H7 (cell line): ENCODE measurements at regions not wholly inside any gene's neighbourhood (a gene's known extent, or its start where the extent isn't known, plus 50 kb on each side); places are given as distances from the start of the nearest gene placed in this dataset.
"Not testable (repeated sequence)": the region's sequence is repeated elsewhere in the genome, so short reads cannot be mapped to it uniquely, and the experiment has no call there.

Experiments
- DNase-seq: peaks from one replicate; pipeline ENCODE4 v3.0.0; 2012
- H3K27me3 ChIP-seq: 2 replicates; pipeline ENCODE4 v1.6.0; 2011; ENCODE audit warnings: mild to moderate bottlenecking, low read length; ENCODE audit not compliant: control insufficient read depth, insufficient read depth
- H3K36me3 ChIP-seq: replicated peaks from 2 replicates; pipeline ENCODE4 v1.5.1; 2011; ENCODE audit warnings: low read length; ENCODE audit not compliant: control insufficient read depth, insufficient read depth
- H3K4me3 ChIP-seq: 2 replicates; pipeline ENCODE4 v1.5.1; 2011; ENCODE audit warnings: low read depth, mild to moderate bottlenecking, control low read depth, low read length, moderate library complexity; ENCODE audit not compliant: insufficient read depth

DNA sequence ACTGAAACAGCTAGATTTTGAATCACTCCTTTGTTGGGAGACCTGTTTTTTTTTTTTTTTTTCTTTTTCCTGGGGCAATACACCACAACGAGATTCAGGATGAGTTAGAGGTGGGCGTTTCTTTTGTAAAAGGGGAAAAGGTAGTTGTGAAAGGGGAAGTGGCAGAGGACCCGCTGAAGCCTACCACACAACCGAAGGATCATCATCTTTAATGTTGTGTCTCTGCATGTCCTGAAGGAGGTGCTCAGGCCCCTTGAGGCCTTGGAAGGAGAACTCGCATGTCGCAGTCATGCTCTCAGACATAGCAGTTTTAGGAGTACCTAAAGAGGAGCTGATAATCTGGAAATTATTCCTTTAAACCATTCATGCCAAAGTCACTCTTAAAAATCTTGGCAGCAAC is 137.9 kb upstream of the LRIG1 start:
- DNase-seq, result peak; percentile 57
- Histone ChIP-seq H3K36me3 (no peaks in the 10 kb centered on the region), H3K27me3 (no peaks in the 10 kb centered on the region), H3K4me3 (no peak overlapping the region)

DNA sequence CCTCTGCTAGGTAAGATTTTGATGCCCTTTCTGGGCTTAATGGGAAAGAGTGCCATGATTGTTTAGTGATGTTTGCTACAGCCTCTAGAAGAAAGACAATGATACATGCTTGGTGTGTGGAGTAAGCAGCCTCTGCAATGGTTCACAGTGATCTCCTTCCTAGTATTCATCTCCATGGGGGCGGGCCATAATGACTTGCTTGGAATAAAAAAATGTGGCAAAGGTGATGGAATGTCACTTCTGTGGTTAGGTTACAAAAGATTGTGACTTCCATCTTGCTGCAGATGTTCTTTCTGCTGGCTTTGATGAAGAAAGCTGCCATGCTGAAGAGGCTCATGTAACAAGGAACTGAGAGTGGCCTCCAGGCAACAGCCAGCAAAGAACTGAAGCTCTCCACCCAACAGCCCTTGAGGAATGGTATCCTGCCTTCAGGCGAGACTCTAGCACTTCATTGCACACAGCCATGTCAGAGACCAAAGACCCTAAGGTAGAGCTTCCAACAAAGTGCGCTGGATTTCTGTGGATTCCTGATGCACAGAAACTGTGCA is 139.1 kb upstream of the LRIG1 start:
- Histone ChIP-seq H3K36me3 (no peaks in the 10 kb centered on the region), H3K27me3 (no peaks in the 10 kb centered on the region), H3K4me3 (no peak overlapping the region)
- DNase-seq, result no peak

DNA sequence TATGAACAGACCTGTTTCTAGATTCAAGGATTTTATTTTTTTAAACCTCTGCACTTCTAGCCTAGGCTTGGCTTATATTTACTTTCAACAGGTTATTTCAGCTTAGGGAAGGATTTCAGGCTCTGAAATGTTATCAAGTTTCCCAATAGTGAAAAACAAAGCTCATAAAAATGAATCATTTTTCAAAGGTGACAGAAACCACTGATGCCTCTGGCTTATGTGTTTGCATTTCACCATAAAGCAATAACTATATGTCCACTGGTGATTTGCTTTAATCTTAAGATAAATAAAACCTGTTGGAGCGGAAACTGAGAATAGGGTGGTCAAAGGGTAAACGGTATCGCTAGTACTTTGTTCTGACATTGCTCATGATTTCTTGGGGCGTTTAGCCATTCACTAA is 141.2 kb upstream of the LRIG1 start:
- Histone ChIP-seq H3K36me3 (no peaks in the 10 kb centered on the region), H3K27me3 (no peaks in the 10 kb centered on the region), H3K4me3 (no peak overlapping the region)
- no peak for DNase-seq

DNA sequence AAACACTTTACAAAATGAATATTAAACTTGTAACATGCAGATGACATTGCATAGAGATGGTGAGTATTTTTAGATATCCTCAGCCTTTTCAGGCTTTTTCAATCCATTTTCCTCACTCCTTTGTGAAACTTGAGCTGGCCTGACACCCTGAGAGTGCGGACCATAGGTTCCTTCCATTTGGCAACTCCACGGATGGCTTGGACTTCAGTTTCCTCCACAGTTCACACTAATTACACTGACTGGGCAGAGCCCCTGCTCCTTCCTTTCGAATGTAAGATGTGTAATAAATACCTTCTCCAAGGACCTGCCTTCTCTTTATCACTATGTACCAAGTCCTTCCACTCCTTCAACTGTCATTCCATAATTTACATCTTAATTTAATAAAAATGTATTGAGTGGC is 141.7 kb upstream of the LRIG1 start:
- no peaks in the 10 kb centered on the region for H3K27me3 ChIP-seq
- H3K36me3 ChIP-seq, result no peaks in the 10 kb centered on the region
- H3K4me3 ChIP-seq, result no peak overlapping the region
- DNase-seq, result no peak

DNA sequence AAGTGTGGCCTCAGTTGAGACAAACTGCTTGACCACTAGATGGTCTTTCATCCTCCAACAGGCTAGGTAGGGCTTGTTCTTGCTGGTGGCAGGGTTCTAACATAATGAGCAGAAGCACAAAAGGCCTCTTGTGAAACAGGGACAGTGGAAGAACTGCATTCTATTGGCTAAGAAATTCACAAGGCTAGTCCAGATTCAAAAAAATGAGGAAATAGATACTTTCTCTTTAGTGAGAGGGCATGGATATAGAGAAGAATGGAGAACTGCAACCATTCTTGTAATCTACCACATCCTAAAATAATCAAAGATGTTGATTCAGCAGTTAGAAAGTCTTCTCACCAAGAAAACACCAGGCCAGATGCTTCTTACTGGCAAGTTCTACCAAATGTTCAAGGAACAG is 143.7 kb upstream of the LRIG1 start:
- H3K4me3 ChIP-seq, result no peak overlapping the region
- DNase-seq, result no peak
- no peaks in the 10 kb centered on the region for H3K27me3 ChIP-seq
- no peaks in the 10 kb centered on the region for H3K36me3 ChIP-seq

DNA sequence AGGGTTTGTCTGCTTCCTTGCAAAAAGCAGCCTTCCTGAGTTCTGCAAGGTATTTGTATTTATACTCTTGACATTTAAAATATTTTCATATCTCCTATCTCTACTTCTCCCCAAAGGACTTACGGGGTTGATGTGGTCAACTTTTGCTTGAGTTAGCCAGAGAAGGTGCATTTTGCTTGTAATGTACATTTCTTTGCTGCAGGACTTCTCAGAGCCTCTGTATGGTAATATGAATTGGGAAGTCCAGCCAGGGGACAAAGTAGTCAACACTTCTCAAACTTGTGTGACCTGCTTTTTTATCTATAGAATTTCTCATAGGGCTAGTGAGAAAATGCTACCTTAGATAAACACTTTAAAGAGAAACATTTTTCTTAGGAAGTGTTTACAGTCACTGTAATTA is 148.2 kb upstream of the LRIG1 start:
- Histone ChIP-seq H3K4me3 (no peak overlapping the region), H3K27me3 (no peaks in the 10 kb centered on the region), H3K36me3 (no peaks in the 10 kb centered on the region)
- no peak for DNase-seq

DNA sequence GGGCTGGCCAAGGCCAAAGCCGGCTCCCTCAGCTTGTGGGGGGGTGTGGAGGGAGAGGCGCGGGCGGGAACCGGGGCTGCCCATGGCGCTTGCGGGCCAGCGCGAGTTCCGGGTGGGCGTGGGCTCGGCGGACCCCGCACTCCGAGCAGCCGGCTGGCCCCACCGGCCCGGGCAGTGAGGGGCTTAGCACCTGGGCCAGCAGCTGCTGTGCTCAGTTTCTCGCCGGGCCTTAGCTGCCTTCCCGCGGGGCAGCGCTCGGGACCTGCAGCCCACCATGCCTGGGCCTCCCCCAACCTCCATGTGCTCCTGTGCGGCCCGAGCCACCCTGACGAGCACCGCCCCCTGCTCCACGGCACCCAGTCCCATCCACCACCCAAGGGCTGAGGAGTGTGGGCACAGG is 150.7 kb upstream of the LRIG1 start:
- H3K27me3 ChIP-seq, H3K36me3 ChIP-seq, H3K4me3 ChIP-seq, DNase-seq: not testable (repeated sequence)

DNA sequence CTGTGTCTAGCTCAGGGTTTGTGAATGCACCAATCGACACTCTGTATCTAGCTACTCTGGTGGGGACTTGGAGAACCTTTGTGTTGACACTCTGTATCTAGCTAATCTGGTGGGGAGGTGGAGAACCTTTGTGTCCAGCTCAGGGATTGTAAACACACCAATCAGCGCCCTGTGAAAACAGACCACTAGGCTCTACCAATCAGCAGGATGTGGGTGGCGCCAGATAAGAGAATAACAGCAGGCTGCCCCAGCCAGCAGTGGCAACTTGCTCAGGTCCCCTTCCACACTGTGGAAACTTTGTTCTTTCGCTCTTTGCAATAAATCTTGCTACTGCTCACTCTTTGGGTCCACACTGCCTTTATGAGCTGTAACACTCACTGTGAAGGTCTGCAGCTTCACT is 151.3 kb upstream of the LRIG1 start:
- H3K27me3 ChIP-seq, DNase-seq, H3K4me3 ChIP-seq, H3K36me3 ChIP-seq: not testable (repeated sequence)

DNA sequence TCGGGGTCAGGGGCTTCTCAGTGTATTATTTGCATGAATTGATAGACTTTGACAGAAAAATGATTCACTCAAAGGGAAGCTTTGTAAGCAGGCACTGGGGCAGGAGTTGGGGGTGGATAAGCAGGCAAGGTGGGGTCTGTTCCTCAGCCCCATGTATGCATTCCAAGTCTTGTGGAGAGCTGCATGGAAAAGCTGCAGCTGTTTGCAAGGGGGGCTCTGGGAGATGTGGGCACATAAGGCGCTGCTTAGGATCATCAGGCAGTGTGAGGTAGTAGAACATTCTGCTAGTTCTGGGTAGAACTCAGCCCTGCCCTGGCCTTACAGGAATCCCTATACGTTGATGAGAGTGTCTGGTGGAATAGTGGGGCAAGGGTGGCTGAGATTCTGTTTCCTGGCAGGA is 154.2 kb upstream of the LRIG1 start:
- no peaks in the 10 kb centered on the region for H3K27me3 ChIP-seq

DNA sequence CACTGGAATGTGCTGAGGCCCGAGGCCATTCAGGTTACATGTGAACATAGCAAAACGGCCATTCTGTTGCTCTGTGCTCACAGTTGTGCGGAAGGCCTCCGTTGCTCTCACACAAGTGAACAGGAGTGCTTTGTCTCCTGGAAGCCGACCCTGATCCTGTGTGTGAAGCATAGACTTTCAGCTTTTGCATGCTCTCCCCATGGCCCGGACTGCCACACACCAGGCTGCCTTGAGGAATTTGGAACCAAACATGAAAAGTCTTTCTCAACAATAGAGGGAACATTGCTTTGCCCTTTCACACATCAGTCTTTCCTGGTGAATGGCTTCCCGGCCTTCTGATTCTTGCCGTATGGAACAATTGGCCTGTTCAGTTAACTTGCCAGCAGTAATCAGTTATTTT is 154.8 kb upstream of the LRIG1 start:
- Histone ChIP-seq H3K4me3 (no peak overlapping the region), H3K36me3 (no peaks in the 10 kb centered on the region), H3K27me3 (no peaks in the 10 kb centered on the region)
- no peak for DNase-seq

More for the DNA sequence above, 154.2 kb upstream of the LRIG1 start:
- H3K4me3 ChIP-seq, result no peak overlapping the region
- no peaks in the 10 kb centered on the region for H3K36me3 ChIP-seq
- DNase-seq, result no peak

DNA sequence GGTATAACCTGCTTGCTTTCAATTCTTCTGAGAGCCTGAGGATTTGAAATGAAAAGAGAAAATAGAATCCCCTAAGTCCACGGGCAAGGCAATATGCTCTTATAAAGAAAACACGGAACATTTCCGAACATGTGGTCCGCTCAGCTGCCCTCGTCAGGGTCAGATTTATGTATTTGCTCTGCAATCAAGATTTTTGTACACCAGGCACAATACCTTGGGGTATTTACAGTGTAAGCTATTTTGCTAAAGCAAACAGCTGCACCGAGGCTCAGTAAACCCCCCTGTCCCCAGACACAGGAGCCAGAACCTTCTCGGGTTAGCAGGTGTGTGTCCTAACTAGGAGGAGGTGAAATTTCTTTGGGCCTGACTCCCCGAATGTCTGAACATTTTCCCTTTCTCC is 155.8 kb upstream of the LRIG1 start:
- Histone ChIP-seq H3K36me3 (no peaks in the 10 kb centered on the region), H3K4me3 (no peak overlapping the region), H3K27me3 (no peaks in the 10 kb centered on the region)
- no peak for DNase-seq

DNA sequence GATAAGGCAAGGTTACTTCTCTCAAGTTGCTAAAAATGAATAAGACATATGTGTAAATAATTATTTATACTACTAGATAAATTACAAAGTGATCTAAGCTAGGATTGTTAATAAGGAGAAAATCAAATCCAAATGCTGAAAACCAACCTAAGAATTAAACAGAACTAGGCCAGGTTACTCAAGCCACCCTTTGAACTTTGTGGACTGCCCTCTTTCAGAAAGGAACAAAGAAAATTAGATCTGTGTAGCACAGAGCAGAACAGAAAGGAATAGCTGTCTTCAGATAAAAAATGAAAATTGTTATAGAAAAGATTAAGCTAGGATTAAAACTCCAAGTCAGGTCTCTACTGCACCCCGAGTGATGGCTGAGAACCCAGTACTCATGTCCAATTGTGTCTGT is 158.2 kb upstream of the LRIG1 start:
- Histone ChIP-seq H3K36me3 (no peaks in the 10 kb centered on the region), H3K27me3 (no peaks in the 10 kb centered on the region)
- DNase-seq, result no peak

DNA sequence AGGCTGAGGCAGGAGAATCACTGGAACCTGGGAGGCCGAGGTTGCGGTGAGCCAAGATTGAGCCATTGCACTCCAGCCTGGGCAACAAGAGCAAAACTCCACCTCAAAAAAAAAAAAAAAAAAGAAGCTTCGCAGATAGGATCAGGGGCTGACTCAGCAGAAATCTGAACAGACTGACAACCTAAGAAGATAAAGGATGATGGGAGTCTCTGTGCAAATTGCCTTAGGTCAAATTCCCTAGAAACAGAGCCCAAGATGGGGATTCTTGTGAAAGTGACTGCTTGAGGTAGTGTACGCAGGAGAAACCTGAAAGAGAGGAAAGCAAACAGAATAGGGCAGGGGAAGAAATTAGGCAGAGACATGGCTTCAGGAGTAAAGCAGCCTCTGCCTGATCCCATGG is 160.8 kb upstream of the LRIG1 start:
- Histone ChIP-seq H3K36me3 (no peaks in the 10 kb centered on the region), H3K4me3 (no peak overlapping the region), H3K27me3 (no peaks in the 10 kb centered on the region)
- no peak for DNase-seq

More for the DNA sequence above, 158.2 kb upstream of the LRIG1 start:
- H3K4me3 ChIP-seq, result no peak overlapping the region

DNA sequence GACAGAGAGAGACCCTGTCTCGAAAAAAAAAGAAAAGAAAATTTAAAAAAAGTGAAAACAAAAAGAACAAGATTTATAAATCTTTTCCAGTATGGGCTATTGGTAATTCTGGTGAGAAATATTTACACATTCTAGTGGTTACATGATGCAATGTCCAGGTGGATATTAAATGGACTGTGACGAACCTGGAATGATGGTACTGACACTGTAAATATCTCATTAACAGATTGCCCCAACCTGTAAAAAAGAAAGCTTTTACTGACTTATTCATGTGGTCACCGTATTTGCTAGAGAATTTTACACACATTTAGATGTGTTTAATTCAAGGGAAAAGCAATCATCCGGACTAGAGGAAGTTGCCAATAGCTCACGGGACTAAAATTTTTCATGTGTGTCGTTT is 162.1 kb upstream of the LRIG1 start:
- no peak for DNase-seq

DNA sequence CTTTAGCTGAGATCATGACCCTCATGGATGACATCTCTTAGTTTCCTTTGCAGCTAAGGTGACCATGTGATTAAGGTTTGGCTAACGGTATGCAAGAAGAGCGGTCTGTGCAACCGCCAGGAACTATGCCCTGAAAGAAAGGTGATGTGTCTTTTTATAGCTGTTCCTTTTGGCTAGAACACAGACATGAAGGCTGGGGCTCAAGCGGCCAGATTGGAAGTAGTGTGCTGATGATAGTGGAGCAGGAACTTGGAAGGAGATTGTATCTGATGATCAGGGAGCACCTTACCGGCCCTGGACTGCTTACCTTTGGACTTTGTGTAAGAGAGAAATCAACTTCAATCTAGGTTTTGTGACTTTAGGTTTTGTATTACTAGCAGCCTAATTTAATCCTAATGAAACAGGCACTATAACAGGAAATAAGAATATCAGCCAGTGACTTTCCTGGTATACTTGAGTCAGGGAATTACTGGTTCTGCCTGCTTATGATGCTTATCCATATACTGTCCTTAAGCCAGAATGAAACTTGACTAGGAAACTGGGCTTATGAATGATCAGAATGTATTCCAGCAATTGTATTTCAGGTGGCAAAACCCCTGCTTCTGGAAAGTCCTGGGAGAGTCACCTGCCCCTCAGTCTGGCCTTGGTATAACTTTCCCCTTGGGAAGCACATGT is 164.3 kb upstream of the LRIG1 start:
- Histone ChIP-seq H3K4me3 (no peak overlapping the region), H3K27me3 (no peaks in the 10 kb centered on the region), H3K36me3 (no peaks in the 10 kb centered on the region)
- no peak for DNase-seq

More for the DNA sequence above, 162.1 kb upstream of the LRIG1 start:
- no peaks in the 10 kb centered on the region for H3K27me3 ChIP-seq
- no peak overlapping the region for H3K4me3 ChIP-seq
- no peaks in the 10 kb centered on the region for H3K36me3 ChIP-seq

DNA sequence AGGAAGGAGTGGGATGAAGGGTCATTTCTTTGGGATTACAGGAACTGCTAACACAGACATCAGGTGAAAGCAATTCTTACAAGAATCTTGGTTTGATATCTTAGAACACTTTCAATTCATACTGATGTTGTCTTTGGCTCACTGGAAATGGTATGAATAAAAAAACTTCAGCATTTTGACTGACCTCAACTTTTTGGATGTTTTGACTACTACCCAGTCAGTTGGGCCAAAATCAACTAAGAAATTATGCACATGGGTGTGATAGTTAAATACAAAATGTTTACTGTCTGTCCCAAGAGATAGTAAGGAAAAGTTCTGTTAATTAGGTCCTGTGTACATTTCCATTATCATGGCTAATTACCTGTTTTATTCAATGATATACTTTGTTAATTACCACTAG is 165.5 kb upstream of the LRIG1 start:
- no peak for DNase-seq
- H3K4me3 ChIP-seq, result no peak overlapping the region
- H3K27me3 ChIP-seq, result no peaks in the 10 kb centered on the region

More for the DNA sequence above, 165.5 kb upstream of the LRIG1 start:
- H3K36me3 ChIP-seq, result no peaks in the 10 kb centered on the region
